ENCODE measurements at regions not wholly inside any gene's neighbourhood (a gene's known extent, or its start where the extent isn't known, plus 50 kb on each side); places are given as distances from the start of the nearest gene placed in this dataset.
"Not testable (repeated sequence)": the region's sequence is repeated elsewhere in the genome, so short reads cannot be mapped to it uniquely, and the experiment has no call there.

DNA sequence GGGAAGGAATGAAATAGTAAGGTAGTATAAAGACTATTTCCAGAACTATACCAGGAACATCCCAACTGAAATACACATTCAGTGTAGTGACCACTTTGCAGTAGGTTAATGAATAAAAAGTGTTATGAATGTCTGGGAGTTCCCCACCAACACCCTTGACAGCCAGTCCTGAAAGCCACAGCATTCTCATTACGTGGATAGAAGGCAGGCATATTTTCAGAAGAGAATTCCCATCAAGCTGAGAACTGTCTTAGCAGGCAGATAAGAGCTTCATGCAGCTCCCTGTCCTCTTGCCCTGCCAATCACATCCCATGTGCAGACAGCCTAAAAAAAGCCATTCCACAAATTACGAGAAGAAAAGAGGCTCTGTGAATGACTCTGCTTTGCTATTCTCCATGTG lies 695.0 kb downstream of the DTWD2 start:
- DNase-seq (ENCODE audit: insufficient read length) (no peak), FAIRE-seq (peak; percentile 33)
- TF ChIP-seq POLR2AphosphoS5 (IDR thresholded peaks at IDR 0.05; ENCODE audit: low read depth, low read length) (no peak), TAF1 (IDR thresholded peaks at IDR 0.05; ENCODE audit: borderline replicate concordance, low read depth, low read length) (no peak), POLR2A (IDR thresholded peaks at IDR 0.05; ENCODE audit: low read depth, low read length) (no peak)

DNA sequence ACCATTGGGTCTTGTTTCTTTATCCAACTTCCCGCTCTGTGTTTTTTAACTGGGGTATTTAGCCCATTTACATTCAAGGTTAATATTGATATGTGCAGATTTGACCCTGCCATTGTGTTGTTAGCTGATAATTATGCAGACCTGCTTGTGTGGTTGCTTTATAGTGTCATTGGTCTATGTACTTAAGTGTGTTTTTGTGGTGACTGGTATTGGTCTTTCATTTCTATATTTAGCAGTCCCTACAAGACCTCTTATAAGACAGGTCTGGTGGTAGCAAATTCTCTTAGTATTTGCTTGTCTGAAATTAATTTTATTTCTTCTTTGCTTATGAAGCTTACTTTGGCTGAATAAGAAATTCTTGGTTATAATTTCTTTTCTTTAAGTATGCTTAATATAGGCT lies 698.1 kb downstream of the DTWD2 start:
- no peak for FAIRE-seq
- DNase-seq (ENCODE audit: insufficient read length), result no peak
- TF ChIP-seq POLR2AphosphoS5 (IDR thresholded peaks at IDR 0.05; ENCODE audit: low read depth, low read length) (no peak), TAF1 (IDR thresholded peaks at IDR 0.05; ENCODE audit: borderline replicate concordance, low read depth, low read length) (no peak), POLR2A (IDR thresholded peaks at IDR 0.05; ENCODE audit: low read depth, low read length) (no peak)

DNA sequence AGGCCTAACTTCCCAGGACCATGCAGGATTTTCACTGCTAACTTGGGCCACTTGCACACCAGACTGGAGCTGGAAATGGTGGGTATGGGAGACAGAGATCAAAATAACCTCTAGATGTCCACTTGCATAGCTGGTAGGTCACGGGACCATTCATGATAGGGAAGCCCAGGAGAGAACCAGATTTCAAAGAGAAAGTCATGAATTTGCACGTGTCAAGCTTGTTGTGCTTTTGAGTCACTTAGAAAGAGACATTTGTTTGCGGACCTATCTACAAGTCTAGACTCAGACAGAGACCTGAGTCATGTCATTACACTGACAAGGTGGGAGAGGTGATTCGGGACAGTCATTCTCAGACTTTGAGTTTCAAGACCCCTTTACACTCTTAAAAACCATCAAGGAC lies 704.1 kb downstream of the DTWD2 start:
- FAIRE-seq; DNase-seq (ENCODE audit: insufficient read length): not testable (repeated sequence)

DNA sequence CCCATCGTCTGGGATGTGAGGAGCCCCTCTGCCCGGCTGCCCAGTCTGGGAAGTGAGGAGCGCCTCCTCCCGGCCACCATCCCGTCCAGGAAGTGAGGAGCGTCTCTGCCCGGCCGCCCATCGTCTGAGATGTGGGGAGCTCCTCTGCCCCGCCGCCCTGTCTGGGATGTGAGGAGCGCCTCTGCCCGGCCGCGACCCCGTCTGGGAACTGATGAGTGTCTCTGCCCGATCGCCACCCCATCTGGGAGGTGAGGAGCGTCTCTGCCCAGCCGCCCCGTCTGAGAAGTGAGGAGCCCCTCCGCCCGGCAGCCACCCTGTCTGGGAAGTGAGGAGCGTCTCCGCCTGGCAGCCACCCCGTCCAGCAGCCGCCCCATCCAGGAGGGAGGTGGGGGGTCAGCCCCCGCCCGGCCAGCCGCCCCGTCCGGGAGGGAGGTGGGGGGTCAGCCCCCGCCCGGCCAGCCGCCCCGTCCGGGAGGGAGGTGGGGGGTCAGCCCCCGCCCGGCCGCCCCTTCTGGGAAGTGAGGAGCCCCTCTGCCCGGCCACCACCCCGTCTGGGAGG lies 705.8 kb downstream of the DTWD2 start:
- not testable (repeated sequence) for DNase-seq (ENCODE audit: insufficient read length)

DNA sequence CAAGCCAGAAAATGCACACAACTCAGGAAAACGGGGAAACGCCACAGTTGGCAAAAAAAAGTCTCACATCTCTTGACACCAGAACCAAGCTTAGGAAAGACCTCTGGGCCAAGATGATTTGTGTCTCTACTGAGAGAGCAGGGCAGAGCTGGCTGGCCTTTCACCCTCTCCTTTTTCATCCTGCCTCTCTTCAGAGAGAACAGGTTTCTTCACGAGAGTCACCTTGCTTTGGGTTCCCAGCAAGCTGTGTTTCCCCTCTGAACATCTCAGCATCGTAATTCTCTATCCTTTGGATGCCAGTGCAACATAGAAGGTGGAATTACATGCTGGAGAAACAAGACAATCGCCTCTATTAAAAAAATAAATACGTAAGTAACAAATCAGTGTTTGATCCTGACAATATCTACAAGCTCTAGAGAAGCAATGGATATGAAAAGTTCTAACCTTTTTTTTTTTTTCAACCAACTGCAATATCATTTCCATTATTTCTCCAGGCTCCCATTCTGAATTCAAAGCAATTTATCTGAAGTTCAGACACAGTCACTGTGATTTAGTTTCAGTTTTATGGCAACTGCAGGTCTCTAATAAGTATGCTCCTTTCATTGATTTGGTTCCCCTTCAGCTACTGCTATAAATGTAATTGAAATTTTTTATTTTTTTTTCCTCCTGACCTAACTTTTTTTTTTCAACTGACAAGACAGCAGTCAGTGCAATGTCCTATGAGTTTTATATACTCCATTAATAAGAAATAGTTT lies 708.6 kb downstream of the DTWD2 start:
- DNase-seq (ENCODE audit: insufficient read length) (no peak), FAIRE-seq (no peak)
- TF ChIP-seq POLR2AphosphoS5 (IDR thresholded peaks at IDR 0.05; ENCODE audit: low read depth, low read length) (no peak), POLR2A (IDR thresholded peaks at IDR 0.05; ENCODE audit: low read depth, low read length) (no peak), TAF1 (IDR thresholded peaks at IDR 0.05; ENCODE audit: borderline replicate concordance, low read depth, low read length) (no peak)

More for the DNA sequence above, 705.8 kb downstream of the DTWD2 start:
- FAIRE-seq, result not testable (repeated sequence)

DNA sequence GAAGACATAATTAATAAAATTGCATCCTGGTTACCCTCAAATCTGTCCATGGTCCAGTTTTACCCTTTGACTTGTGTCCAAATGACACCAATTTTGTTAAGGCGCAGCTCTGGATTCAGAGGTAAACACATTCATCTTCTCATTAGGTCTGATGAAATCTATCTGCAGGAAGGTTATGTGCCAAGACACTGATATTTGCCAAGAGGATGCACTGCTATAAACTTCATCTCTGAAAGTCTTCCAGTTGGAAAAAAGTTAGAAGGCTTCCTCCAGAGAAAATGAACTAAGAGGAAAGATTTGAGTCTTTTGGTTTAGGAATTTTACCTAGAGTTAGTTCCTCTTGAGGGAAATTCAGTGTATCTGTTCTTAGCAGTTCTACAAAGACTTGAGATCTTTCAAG lies 717.8 kb downstream of the DTWD2 start:
- TF ChIP-seq POLR2AphosphoS5 (IDR thresholded peaks at IDR 0.05; ENCODE audit: low read depth, low read length), result no peak
- TF ChIP-seq POLR2A (IDR thresholded peaks at IDR 0.05; ENCODE audit: low read depth, low read length), result no peak
- TF ChIP-seq TAF1 (IDR thresholded peaks at IDR 0.05; ENCODE audit: borderline replicate concordance, low read depth, low read length), result no peak
- DNase-seq (ENCODE audit: insufficient read length), result no peak
- no peak for FAIRE-seq

DNA sequence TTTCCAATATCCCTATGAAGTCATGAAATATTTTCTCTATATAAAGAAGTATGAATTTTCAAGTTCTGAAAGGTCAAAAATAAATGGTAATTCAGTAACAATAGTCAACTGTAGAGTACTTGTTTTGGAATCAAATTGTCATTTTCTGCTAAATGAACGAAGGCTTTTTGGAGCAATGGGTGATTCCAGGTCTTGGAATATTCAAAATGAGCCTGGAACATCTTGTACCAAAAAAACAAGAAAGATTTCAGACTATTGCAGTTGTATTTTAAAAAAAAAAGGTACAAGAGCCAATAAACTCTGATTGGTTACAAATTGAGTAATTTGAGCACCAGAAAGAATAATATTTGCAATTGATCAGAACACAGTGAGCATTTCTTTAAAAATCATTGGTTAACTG lies 730.1 kb downstream of the DTWD2 start:
- no peak for TF ChIP-seq POLR2AphosphoS5 (IDR thresholded peaks at IDR 0.05; ENCODE audit: low read depth, low read length)
- TF ChIP-seq TAF1 (IDR thresholded peaks at IDR 0.05; ENCODE audit: borderline replicate concordance, low read depth, low read length), result no peak
- TF ChIP-seq POLR2A (IDR thresholded peaks at IDR 0.05; ENCODE audit: low read depth, low read length), result no peak
- DNase-seq (ENCODE audit: insufficient read length) (no peak), FAIRE-seq (no peak)

DNA sequence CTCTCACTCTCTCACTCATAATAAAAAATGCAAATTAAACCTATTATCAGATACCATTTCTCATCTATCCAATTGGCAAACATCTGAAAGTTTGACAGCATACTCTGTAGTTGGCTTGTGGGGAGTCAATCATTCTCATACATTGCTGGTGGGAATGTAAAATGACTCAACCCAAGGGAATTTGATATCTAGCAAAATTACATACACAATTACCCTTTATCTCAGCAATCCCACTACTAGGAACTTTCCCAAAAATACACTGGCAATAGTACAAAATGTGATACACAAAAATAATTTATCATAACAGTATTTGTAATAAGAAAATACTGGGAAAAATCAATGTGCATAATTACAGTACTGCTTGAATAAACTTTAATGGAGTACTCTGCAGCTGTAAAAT lies 731.3 kb downstream of the DTWD2 start:
- DNase-seq (ENCODE audit: insufficient read length), result no peak
- no peak for FAIRE-seq

DNA sequence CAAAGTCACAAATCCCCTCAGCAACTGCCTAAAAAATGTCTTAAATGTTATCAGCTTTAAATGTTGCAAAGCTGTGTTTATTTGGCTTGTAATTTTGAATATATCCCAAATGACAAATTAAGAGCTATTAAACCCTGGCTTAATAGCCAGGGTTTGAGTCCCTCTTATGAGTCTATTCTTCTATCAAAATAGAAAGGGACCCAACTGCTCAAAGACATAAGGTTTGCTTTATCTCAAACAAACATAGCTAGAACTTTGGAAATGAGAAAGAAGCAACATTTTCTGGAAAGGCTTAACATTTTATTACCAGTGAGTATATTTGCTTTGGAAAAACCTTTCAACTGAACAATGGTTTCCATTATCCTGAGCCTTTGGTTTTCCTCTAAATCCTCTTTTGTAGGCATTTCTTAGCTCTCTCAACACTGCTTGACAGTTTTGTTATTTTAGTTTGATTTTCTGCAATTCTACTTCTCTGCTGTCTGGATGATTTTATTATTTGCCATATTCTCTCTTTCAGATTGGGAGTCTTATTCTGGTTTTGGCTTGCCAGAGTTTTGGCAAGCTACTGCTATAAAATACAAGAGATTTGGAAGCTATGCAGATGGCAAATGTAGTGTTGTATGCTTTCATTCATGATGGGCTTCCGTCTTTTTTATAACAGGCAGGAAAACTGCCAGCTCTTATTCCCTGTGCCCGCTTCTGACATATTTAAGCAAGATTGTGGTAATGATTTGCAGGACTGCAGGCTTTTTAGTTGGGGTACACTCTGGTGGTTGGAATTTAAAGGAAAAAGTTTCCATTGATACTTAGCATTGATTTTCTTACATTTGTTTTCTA lies 734.9 kb downstream of the DTWD2 start:
- TF ChIP-seq POLR2A (IDR thresholded peaks at IDR 0.05; ENCODE audit: low read depth, low read length) (no peak), POLR2AphosphoS5 (IDR thresholded peaks at IDR 0.05; ENCODE audit: low read depth, low read length) (no peak), TAF1 (IDR thresholded peaks at IDR 0.05; ENCODE audit: borderline replicate concordance, low read depth, low read length) (no peak)
- no peak for DNase-seq (ENCODE audit: insufficient read length)
- no peak for FAIRE-seq

More for the DNA sequence above, 731.3 kb downstream of the DTWD2 start:
- no peak for TF ChIP-seq TAF1 (IDR thresholded peaks at IDR 0.05; ENCODE audit: borderline replicate concordance, low read depth, low read length)
- TF ChIP-seq POLR2AphosphoS5 (IDR thresholded peaks at IDR 0.05; ENCODE audit: low read depth, low read length), result no peak
- no peak for TF ChIP-seq POLR2A (IDR thresholded peaks at IDR 0.05; ENCODE audit: low read depth, low read length)

DNA sequence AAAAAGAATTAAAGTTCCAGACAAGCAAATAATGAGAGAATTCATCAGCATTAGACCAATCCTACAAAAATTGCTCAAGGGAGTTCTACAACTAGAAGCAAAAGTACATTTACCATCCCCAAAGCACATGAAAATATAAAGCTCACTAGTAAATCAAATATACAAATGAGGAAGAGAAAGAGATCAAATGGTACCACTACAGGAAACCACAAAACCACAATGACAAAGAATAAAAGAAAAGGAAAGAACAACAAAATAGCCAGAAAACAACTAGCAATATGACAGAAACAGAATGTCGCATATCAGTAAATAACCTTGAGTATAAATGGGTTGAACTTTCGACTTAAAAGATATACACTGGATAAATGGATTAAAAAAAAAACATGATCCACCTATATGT lies 739.0 kb downstream of the DTWD2 start:
- DNase-seq (ENCODE audit: insufficient read length) (no peak), FAIRE-seq (no peak)
- no peak for TF ChIP-seq TAF1 (IDR thresholded peaks at IDR 0.05; ENCODE audit: borderline replicate concordance, low read depth, low read length)
- TF ChIP-seq POLR2A (IDR thresholded peaks at IDR 0.05; ENCODE audit: low read depth, low read length), result no peak
- no peak for TF ChIP-seq POLR2AphosphoS5 (IDR thresholded peaks at IDR 0.05; ENCODE audit: low read depth, low read length)

DNA sequence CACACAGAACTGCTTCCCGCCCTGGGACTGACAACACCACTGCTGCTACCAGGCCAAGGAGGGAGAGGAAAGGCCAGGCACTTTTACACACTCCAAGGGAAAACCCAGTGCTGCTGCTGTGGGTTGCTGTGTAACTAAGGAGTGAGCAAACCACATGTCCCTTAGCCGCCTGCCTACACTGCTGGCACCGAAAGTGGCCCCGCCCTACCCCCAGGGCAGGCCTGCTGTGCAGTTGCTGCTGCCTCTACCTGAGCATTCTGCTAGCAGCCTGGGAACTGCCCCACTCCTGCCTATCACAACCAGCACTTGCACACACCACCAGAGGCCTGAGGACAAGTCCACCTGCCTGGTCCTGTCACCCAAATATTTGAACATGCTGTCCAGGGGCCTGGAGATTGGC lies 740.9 kb downstream of the DTWD2 start:
- FAIRE-seq (no peak), DNase-seq (ENCODE audit: insufficient read length) (no peak)
- TF ChIP-seq TAF1 (IDR thresholded peaks at IDR 0.05; ENCODE audit: borderline replicate concordance, low read depth, low read length) (no peak), POLR2A (IDR thresholded peaks at IDR 0.05; ENCODE audit: low read depth, low read length) (no peak), POLR2AphosphoS5 (IDR thresholded peaks at IDR 0.05; ENCODE audit: low read depth, low read length) (no peak)

DNA sequence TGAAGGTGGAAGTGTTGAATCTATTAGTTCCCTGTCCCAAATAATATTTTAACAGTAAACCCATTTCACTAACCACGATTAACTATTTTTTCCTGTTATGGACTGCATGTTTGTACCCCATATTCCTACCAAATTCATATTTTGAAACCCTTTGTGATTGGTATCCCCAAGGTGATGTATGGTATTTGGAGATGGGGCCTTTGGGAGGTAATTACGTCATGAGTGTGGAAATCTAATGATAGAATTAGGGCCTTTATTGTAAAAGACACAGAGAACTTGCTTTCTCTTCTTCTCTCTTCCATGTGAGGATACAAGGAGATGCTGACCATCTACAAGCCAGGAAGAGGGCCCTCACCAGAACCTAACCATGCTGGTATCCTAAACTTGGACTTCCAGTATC lies 744.7 kb downstream of the DTWD2 start:
- TF ChIP-seq TAF1 (IDR thresholded peaks at IDR 0.05; ENCODE audit: borderline replicate concordance, low read depth, low read length) (no peak), POLR2A (IDR thresholded peaks at IDR 0.05; ENCODE audit: low read depth, low read length) (no peak), POLR2AphosphoS5 (IDR thresholded peaks at IDR 0.05; ENCODE audit: low read depth, low read length) (no peak)
- DNase-seq (ENCODE audit: insufficient read length), result no peak
- FAIRE-seq, result no peak

Measured in GM12892 (cell line).